PC-3 (cell line): ENCODE measurements at regions not wholly inside any gene's neighbourhood (a gene's known extent, or its start where the extent isn't known, plus 50 kb on each side); places are given as distances from the start of the nearest gene placed in this dataset.

ENCODE experiments used
- CTCF ChIP-seq: fragments of 300-600 bp; sonication (generic); conservative IDR thresholded peaks from 2 replicates; pipeline ENCODE4 v1.5.1; 2017; ENCODE audit warnings: antibody characterized with exemption, low read depth, mild to moderate bottlenecking, low read length
- EZH2 ChIP-seq: fragments of 300-600 bp; sonication (generic); IDR thresholded peaks from one replicate; pipeline ENCODE4 v1.6.1; 2017; ENCODE audit warnings: antibody characterized with exemption, mild to moderate bottlenecking, low read length; ENCODE audit not compliant: unreplicated experiment

GRCh38 chr17:31745964-31746600, 113.0 kb downstream of the COPRS start:
- no peak for TF ChIP-seq CTCF
- no peak for TF ChIP-seq EZH2
